K562 (cell line): ENCODE measurements at regions not wholly inside any gene's neighbourhood (a gene's known extent, or its start where the extent isn't known, plus 50 kb on each side); places are given as distances from the start of the nearest gene placed in this dataset.

Experiments used
- ATAC-seq: fragments of 200-7000 bp; cut with Tn5 transposase; 3 replicates; pipeline ENCODE4 v1.9.1; 2020; ENCODE audit warnings: moderate library complexity
- BruUV-seq: library from RNA; stranded (reverse); fragments of 400-500 nt; replicated peaks from 2 replicates; lab custom pipeline; 2021; lab: Mats Ljungman, UMichigan
- CTCF ChIA-PET: fragments of 300-600 bp; formaldehyde crosslinking; extraction: SDS; loops from one replicate; lab custom pipeline; 2021; ENCODE audit warnings: low intra/inter-chr PET ratio; lab: Yijun Ruan, JAX
- POLR2A ChIA-PET: fragments of 300-600, 350-650 bp; sonication (Branson Sonifier 250); formaldehyde crosslinking; extraction: SDS; loops from one replicate; lab custom pipeline; 2021; ENCODE audit warnings: antibody characterized with exemption, inconsistent platforms; lab: Yijun Ruan, JAX
- DNase-seq, 4 experiments: peaks; one replicate each; pipeline versions ENCODE4 v3.0.0 to v3.0.0-alpha.2; 2011 to 2018; ENCODE audit warnings: low spot score in 3 of 4, mixed read lengths in 3 of 4; ENCODE audit errors: extremely low read depth in 1 of 4
- FAIRE-seq: peaks from 2 replicates; lab custom pipeline; 2011; peaks lifted over from hg19 to GRCh38; lab: Jason Lieb, UNC
- H2AFZ ChIP-seq: 2 replicates; pipeline ENCODE4 v1.6.0; 2011; ENCODE audit warnings: low read depth, low read length, control low read depth, inconsistent platforms
- H3K27ac ChIP-seq: fragments of 200-600 bp; 3 replicates; pipeline ENCODE4 v1.8.0; 2011; ENCODE audit warnings: low read depth, mild to moderate bottlenecking, control low read depth, inconsistent platforms, low read length, moderate library complexity, mixed read lengths; ENCODE audit errors: extremely low read depth
- H3K27me3 ChIP-seq, 2 experiments: fragments of 300-600 bp in 1 of 2; 2 replicates in 1 of 2; 3 replicates in 1 of 2; pipeline versions ENCODE4 v1.6.0 to v1.8.0; 2011; ENCODE audit warnings: inconsistent platforms in 2 of 2, low read length in 2 of 2, mild to moderate bottlenecking in 1 of 2, mixed read lengths in 1 of 2, moderate library complexity in 1 of 2; ENCODE audit not compliant: control insufficient read depth in 2 of 2, insufficient read depth in 2 of 2
- H3K36me3 ChIP-seq: fragments of 300-600 bp; 3 replicates; pipeline ENCODE4 v1.8.0; 2011; ENCODE audit warnings: mild to moderate bottlenecking, low read length, inconsistent platforms; ENCODE audit not compliant: control insufficient read depth, insufficient read depth
- H3K4me1 ChIP-seq, 2 experiments: fragments of 200-600 bp in 1 of 2; replicated peaks in 1 of 2; 2 replicates in 1 of 2; 3 replicates in 1 of 2; pipeline versions ENCODE4 v1.5.1 to v1.8.0; 2011; ENCODE audit warnings: inconsistent platforms in 2 of 2, low read length in 2 of 2, mild to moderate bottlenecking in 1 of 2, mixed read lengths in 1 of 2, moderate library complexity in 1 of 2; ENCODE audit not compliant: control insufficient read depth in 2 of 2, insufficient read depth in 2 of 2
- H3K4me2 ChIP-seq: 2 replicates; pipeline ENCODE4 v1.6.1; 2011; ENCODE audit warnings: low read length, control low read depth, inconsistent platforms, mixed read lengths; ENCODE audit not compliant: insufficient read depth
- H3K4me3 ChIP-seq: fragments of 200-600 bp; sonication (generic), shearing (Covaris generic); 2 replicates; pipeline ENCODE4 v1.5.1; 2016; ENCODE audit warnings: control low read depth, inconsistent platforms
- H3K79me2 ChIP-seq: fragments of 200-600 bp; 3 replicates; pipeline ENCODE4 v1.8.0; 2011; ENCODE audit warnings: low read length, inconsistent platforms; ENCODE audit not compliant: control insufficient read depth, insufficient read depth
- H3K9ac ChIP-seq, 2 experiments: 2 replicates each; pipeline versions ENCODE4 v1.6.0 to v1.6.1; 2011; ENCODE audit warnings: low read depth in 2 of 2, low read length in 2 of 2, control low read depth in 1 of 2, inconsistent platforms in 1 of 2, mild to moderate bottlenecking in 1 of 2, mixed read lengths in 1 of 2; ENCODE audit not compliant: insufficient read depth in 1 of 2
- H3K9me1 ChIP-seq: one replicate; pipeline ENCODE4 v1.6.0; 2011; ENCODE audit warnings: inconsistent platforms, mild to moderate bottlenecking, low read length, moderate library complexity; ENCODE audit not compliant: control insufficient read depth, insufficient read depth
- H3K9me3 ChIP-seq: replicated peaks from 2 replicates; pipeline ENCODE4 v1.5.1; 2011; ENCODE audit warnings: low read depth, low read length, inconsistent platforms; ENCODE audit not compliant: control insufficient read depth, insufficient read depth
- H4K20me1 ChIP-seq: replicated peaks from 2 replicates; pipeline ENCODE4 v1.6.1; 2011; ENCODE audit warnings: low read length, inconsistent platforms, mixed read lengths; ENCODE audit not compliant: control insufficient read depth, insufficient read depth
- EP300 ChIP-seq: IDR thresholded peaks from 2 replicates; pipeline ENCODE4 v1.6.1; 2012; ENCODE audit warnings: low read length, improper control_type of control experiment
- GABPB2 ChIP-seq: fragments of 250-450 bp; sonication (Bioruptor Pico); conservative IDR thresholded peaks from 2 replicates; pipeline ENCODE4 v1.5.1; 2021; ENCODE audit warnings: mild to moderate bottlenecking
- MEIS2 ChIP-seq: fragments of 450-650 bp; IDR thresholded peaks from 2 replicates; pipeline ENCODE4 v1.6.1; 2014; ENCODE audit warnings: mild to moderate bottlenecking; ENCODE audit not compliant: partially characterized antibody
- NBN ChIP-seq: fragments of 450-650 bp; IDR thresholded peaks from 2 replicates; pipeline ENCODE4 v1.6.1; 2016; ENCODE audit warnings: low read depth, mild to moderate bottlenecking
- SMARCB1 ChIP-seq: IDR thresholded peaks from 2 replicates; pipeline ENCODE4 v1.6.1; 2011; ENCODE audit warnings: improper control_type of control experiment, low read depth; ENCODE audit not compliant: insufficient read length
- ZBED1 ChIP-seq: IDR thresholded peaks from 2 replicates; pipeline ENCODE4 v1.6.1; 2014
- ZBTB1 ChIP-seq: sonication (generic); formaldehyde crosslinking; IDR thresholded peaks from 2 replicates; pipeline ENCODE4 v1.8.1; 2023; ENCODE audit warnings: missing genetic modification reagents, low read depth, mild to moderate bottlenecking, borderline replicate concordance
- ZBTB12 ChIP-seq: fragments of 250-450 bp; sonication (Bioruptor Pico); IDR thresholded peaks from 2 replicates; pipeline ENCODE4 v1.4.0; 2020
- ZFPM2 ChIP-seq: fragments of 250-450 bp; sonication (Bioruptor Pico); IDR thresholded peaks from 2 replicates; pipeline ENCODE4 v1.5.1; 2022; ENCODE audit warnings: mild to moderate bottlenecking
- ZNF436 ChIP-seq: fragments of 250-450, 450-650 bp; sonication (Bioruptor Pico); formaldehyde crosslinking; IDR thresholded peaks from 2 replicates; pipeline ENCODE4 v1.7.0; 2020; ENCODE audit warnings: mild to moderate bottlenecking
- WGBS: fragments of 100-300 bp; shearing (Covaris generic); methylation state at CpG from one replicate; pipeline ENCODE4 v1.1.6; 2016; ENCODE audit warnings: low coverage, mixed read lengths; ENCODE audit not compliant: insufficient coverage; ENCODE audit errors: missing lambda C conversion rate; 5-methylcytosine and 5-hydroxymethylcytosine counted together
- in situ Hi-C: fragments of 300-500 bp; cut with MboI; formaldehyde crosslinking; loops from 4 replicates; pipeline ENCODE4 v1.15.0; 2018; ENCODE audit warnings: inconsistent platforms, mixed read lengths
- intact Hi-C: fragments of 100-400 bp; cut with micrococcal nuclease; formaldehyde crosslinking; loops from 2 replicates; pipeline ENCODE4 v1.14.2; 2022
- TF ChIP-seq, protein P1 (sequence below): fragments of 250-450 bp; sonication (Bioruptor Pico); IDR thresholded peaks from 2 replicates; pipeline ENCODE4 v1.5.0; 2021; ENCODE audit warnings: mild to moderate bottlenecking, moderate library complexity
- TF ChIP-seq, protein P2 (sequence below): fragments of 250-450 bp; sonication (Bioruptor Pico); IDR thresholded peaks from 2 replicates; pipeline ENCODE4 v1.4.0; 2020; ENCODE audit warnings: mild to moderate bottlenecking, moderate library complexity, borderline replicate concordance

DNA sequence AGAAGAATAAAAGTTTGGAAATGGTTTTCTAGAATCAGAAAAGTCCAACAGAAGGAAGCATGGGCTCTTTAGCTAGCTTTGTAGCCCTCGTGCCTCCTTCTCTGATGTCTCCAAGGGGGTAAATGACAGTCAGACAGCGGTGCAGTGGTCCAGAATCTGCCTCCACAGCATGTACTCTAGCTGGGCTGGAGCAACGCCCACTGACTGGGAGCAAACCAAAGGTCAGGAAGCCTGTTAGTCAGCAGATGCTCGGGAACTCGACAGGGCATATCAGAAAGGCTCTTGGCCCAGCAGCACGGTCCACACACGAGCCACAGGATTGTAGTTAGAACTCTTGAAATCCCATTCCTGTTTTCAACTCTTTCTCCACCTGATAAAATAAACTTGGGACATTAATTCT is 164.3 kb downstream of the GRIN2B start:
- WGBS = 0% methylated on average over 4 of the region's 7 CpGs
- no peak for ATAC-seq
- TF ChIP-seq NBN (no peak), ZBTB12 (CRISPR knock-in tag) (no peak), ZFPM2 (no peak), ZBED1 (no peak), EP300 (no peak), MEIS2 (no peak), ZBTB1 (CRISPR knock-in tag) (no peak), ZNF436 (CRISPR knock-in tag) (no peak), SMARCB1 (no peak), GABPB2 (CRISPR knock-in tag) (no peak)
- TF ChIP-seq, protein P1, sequence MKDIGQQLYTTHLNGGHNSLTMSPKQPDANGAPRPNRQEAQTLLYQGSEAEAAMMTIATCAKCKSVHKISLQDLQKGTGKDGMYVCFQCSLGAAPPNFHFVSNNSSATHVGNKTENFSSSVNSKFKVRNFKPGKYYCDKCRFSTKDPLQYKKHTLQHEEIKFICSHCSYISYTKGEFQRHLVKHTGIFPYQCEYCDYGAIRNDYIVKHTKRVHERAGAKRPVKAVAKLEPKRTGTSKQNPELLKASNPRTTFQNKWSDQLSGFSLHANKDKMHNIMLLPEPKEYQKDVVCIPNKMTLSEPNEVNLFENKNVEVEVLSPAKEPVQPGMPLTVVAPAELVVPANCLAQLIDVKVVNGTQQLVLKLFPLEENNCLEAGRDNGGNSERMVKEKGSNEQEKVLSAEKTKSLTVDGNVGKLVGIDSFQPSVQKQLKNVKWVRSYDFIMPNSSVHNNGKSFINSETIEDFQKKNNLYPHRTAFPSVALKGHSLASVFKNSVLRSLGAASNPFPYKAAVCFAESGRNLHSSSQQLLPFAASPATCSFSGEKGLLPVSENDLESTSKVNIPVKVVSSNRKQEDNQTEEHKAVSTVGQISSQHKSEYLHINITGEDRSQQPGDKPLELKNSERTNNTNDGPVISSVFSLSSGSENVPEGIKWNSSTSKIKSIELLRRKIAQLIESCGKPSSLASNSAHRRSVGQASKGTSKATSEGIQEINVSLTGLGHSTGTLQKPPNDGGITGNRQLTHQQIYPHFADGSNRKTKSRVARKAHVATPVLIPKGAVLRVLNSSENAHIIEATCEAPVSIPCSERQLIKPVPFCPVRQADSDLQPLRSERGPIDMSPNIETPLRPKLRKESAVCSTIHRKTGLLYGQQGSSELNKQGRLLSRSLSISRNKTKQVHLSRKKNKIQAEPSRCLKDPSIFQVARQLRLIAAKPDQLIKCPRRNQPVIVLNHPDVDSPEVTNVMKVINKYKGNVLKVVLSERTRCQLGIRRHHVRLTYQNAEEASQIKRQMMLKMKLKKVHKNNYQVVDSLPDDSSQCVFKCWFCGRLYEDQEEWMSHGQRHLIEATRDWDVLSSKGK (CRISPR knock-in tag) = no peak
- TF ChIP-seq, protein P2, sequence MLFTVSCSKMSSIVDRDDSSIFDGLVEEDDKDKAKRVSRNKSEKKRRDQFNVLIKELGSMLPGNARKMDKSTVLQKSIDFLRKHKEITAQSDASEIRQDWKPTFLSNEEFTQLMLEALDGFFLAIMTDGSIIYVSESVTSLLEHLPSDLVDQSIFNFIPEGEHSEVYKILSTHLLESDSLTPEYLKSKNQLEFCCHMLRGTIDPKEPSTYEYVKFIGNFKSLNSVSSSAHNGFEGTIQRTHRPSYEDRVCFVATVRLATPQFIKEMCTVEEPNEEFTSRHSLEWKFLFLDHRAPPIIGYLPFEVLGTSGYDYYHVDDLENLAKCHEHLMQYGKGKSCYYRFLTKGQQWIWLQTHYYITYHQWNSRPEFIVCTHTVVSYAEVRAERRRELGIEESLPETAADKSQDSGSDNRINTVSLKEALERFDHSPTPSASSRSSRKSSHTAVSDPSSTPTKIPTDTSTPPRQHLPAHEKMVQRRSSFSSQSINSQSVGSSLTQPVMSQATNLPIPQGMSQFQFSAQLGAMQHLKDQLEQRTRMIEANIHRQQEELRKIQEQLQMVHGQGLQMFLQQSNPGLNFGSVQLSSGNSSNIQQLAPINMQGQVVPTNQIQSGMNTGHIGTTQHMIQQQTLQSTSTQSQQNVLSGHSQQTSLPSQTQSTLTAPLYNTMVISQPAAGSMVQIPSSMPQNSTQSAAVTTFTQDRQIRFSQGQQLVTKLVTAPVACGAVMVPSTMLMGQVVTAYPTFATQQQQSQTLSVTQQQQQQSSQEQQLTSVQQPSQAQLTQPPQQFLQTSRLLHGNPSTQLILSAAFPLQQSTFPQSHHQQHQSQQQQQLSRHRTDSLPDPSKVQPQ (CRISPR knock-in tag) = no peak

More for the DNA sequence above, 164.3 kb downstream of the GRIN2B start:
- Histone ChIP-seq H3K4me1 (no peaks in the 10 kb centered on the region), H3K27me3 (no peaks in the 10 kb centered on the region), H3K9me3 (no peaks in the 10 kb centered on the region), H3K4me3 (no peak overlapping the region), H2AFZ (no peak overlapping the region), H3K4me2 (no peak overlapping the region), H3K27ac (no peak overlapping the region), H3K79me2 (no peaks in the 10 kb centered on the region), H3K9ac (no peak overlapping the region), H3K9me1 (no peaks in the 10 kb centered on the region), H3K36me3 (no peaks in the 10 kb centered on the region), H4K20me1 (no peaks in the 10 kb centered on the region)
- ChIA-PET CTCF (no interaction called here), POLR2A (no interaction called here)
- in situ Hi-C loops (no loop called here), intact Hi-C loops (no loop called here)
- BruUV-seq = no TSS peak
- no peak for FAIRE-seq
- DNase-seq = no peak
